ENCODE measurements at regions not wholly inside any gene's neighbourhood (a gene's known extent, or its start where the extent isn't known, plus 50 kb on each side); places are given as distances from the start of the nearest gene placed in this dataset.
A peak's percentile ranks its signal among the peaks of the same experiment; 100 is the strongest.
"Not testable (repeated sequence)": the region's sequence is repeated elsewhere in the genome, so short reads cannot be mapped to it uniquely, and the experiment has no call there.

DNA sequence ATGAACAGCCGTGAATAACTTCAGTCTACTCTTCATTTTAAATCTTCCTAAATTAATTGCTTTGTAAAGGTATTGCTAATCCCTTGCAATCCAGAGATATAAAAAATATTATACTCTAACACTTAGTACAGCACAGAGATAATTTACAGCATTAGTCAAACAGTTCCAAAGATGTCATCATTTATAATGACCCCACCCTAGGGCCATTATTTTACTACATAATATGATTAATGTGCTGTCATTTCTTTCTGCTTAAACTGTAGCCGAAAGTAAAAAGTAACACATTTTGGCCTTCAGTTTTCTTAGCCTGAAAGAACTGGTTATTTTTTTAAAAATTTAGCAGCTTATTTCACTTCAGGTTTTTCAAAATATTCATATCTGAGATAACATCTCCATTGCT, 256.3 kb upstream of the RFC3 start:
- no peak for DNase-seq

DNA sequence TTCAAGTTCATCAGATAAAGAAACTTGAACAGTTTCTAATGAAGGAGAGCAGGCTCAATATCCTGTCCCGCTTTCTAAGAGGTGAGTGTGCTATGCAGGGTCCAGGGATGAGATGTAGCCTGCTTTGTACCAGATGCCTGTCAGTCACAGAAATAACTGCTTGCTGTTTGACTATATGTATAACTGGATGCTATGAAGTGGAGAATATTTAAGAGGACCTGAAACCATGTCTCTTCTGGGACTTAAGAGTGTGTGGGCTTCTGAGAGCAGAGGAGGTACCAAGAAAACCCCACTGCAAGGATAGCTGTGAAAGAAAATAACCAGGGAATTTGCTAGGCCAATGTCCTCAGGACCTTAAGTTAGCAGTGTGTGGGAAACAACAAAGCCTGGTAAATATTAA, 246.3 kb upstream of the RFC3 start:
- DNase-seq = no peak

DNA sequence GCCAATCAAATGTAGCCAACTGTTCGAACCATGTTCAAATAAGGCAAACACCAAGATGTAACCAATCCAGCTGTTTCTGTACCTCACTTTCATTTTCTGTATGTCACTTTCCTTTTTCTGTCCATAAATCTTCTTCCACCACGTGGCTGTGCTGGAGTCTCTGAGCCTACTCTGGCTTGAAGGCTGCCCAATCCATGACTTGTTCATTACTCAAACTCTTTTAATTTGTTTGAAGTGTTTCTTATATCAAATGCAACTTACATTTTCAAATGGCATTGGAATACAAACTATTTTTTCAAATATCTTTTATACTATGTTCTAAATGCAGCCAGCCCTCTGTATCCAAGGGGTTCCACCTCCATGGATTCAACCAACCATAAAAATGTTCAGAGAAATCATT, 245.6 kb upstream of the RFC3 start:
- DNase-seq = not testable (repeated sequence)

DNA sequence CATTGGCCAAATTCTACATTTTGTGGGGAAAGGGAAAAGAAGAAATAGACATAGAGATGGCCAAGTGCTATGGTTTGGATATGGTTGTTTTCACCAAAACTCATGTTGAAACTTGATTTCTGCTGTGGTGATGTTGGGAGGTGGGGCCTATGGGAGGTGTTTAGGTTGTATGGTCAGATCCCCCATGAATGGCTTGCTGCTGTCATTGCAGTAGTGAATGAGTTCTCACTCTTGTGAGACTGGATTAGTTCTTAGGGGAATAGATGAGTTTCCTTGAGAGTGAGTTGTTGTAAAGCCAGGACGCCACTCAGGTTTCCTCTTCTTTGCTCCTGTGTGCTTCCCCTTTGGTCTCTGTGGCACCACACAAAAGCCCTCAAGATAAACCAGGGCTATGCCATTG, 242.6 kb upstream of the RFC3 start:
- no peak for DNase-seq

DNA sequence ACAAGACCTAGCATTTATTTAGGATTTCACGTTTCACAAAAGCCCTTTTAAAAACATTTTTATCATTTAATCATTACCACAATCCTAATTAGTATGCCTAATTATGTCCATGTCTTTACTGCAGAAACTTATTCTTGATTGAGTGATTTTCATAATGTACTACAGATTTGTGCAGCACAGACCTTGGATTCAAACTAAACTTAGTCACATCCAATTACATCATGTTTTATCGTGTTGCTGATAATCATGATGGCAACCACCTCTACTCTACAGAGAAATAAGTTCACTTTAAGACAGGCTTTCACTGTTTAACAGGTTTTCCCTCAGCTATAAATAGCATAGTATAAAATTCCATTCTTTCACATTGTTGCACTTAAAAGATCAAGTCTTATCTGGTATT, 240.9 kb upstream of the RFC3 start:
- no peak for DNase-seq

DNA sequence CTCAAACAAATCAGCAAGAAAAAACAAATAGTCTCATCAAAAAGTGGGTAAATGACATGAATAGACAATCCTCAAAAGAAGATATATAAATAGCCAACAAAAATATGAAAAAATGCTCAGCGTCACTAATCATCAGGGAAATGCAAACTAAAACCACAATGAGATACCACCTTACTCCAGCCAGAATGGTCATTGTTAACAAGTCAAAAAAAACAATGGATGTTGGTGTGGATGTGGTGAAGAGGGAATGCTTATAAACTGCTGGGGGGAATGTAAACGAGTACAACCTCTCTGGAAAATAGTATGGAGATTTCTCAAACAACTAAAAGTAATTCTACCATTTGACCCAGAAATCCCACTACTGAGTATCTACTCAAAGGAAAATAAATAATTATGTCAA, 239.2 kb upstream of the RFC3 start:
- no peak for DNase-seq

DNA sequence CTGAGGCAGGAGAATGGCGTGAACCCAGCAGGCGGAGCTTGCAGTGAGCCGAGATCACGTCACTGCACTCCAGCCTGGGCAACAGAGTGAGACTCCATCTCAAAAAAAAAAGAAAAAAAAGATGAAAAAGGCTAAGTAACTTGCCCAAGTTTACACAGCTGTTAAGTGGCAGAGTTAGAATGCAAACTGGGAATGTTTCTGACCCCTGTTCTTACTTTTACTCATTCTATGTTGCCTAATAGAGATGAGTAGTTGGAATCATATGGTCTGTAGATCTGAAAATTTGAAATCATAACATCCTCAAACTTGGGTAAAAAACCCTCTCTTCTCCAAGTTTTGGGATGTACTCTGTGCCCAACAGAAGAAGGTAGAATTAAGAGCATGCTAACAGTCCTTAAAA, 235.8 kb upstream of the RFC3 start:
- no peak for DNase-seq

DNA sequence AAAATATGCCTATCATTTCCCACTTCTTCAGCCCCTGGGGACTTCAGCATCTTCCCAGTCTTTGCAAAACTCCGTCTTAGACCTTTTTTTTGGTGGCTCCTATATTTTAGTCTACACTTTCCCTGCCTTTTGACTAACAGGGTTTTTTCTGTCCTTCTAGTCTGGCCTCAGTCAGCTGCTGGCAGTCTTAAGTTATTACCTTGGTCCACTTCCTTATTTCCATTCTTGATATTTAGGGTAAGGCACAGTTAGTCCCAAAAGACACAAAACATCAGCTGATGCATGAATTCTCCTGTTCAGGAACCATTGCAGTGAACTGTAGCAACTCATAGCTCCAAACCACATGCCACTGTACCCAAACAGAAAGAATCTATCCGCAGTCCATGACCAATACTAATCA, 234.6 kb upstream of the RFC3 start:
- DNase-seq = no peak

DNA sequence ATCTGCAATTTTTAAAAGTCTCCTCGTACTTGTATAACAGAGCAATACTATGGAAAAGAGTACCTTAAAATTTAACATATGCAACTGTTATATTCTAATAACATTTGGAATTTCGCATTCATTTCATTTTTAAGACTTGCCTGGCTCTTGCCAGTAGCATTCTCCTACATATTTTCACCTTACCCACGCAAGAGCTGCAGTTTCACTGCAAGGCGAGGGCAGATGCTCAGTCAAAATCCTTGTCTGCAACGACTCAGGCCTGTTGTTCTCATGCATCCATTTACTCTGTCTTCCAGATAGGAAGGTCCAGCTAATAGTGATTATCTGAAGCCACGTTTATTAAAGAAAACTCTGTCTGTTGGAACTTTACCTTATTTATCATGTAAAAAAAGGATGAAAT, 227.0 kb upstream of the RFC3 start:
- no peak for DNase-seq

DNA sequence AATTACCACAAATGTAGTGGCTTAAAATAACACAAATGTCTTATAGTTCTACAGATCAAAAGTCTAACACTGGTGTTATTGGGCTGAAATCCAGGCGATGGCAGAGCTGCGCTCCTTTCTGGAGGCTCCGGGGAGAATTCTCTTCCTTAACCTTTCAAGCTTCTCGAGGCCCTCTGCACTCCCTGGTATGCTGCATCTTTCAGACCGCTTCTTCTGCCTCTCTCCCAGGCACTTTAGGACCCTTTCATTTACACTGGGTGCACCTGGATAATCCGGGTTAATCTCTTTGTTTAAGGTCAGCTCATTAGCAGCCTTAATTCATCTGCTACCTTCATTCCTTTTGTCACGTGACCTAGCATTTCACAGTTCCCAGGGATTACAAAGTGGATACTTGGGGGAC, 211.3 kb upstream of the RFC3 start:
- DNase-seq = no peak

DNA sequence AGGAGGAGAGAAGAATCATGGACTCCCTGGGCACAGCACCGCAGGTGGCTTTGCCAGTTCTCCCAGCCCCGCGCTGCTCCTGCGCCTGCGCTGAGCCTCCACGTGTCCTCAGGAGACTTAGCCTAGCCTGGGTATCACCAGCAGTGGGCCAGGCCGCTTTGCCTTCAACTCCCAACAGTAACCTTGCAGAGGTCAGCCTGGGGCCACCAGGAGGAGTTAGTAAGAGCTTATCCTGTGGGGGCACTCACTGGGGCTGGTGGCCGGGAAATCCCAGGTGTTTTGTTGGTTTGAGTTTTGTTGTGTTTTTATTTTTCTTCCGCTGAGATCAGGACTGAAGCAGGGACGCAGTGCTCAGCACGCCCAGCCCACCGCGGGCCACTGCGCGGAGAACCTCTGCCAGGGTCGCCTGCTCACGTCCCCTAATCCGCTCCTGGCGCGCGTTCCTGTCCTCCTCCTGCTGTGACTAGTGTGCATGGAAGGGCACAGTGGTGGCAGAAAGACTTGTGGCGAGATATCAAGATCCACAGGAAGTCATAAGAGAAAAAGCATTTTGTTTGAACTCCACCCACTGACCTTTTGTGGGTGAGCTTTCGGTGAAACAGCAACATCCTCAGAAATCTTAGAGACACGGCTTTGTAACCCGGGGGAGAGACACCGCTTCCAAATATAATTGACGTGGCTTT, 207.4 kb upstream of the RFC3 start:
- peak; percentile 34 to 47 for DNase-seq

DNA sequence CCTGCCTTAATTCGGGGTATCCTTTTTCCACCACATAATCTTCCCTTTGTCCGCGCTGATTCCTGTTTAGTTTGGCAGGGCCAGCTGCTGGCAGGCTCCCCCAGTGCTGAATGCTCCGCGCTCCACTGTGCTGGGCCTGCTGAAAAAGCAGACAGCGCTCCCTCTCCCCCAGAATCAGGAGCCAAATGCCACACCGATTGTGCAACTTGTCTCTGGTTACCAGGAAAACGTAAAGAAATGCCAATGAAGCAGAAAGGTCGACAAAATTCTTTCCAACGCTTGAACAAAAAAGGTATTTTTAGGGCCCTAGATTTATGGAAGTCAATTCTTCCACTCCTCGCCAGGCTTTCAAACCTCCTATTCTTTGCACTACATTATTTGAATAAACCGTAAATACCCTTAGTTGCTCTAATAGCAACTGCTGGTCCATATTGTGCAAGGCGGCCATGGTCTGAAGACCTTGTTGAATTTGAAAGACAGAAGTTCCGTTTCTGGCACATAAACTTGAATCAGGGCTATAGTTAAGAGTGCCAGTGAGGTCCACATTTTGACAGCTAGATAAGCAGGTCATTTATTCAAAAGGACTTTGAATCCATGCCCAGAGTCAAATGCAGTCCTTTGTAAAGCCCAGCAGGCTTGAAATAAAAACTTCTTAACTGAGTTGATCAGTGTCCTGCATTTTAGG, 206.7 kb upstream of the RFC3 start:
- no peak for DNase-seq

DNA sequence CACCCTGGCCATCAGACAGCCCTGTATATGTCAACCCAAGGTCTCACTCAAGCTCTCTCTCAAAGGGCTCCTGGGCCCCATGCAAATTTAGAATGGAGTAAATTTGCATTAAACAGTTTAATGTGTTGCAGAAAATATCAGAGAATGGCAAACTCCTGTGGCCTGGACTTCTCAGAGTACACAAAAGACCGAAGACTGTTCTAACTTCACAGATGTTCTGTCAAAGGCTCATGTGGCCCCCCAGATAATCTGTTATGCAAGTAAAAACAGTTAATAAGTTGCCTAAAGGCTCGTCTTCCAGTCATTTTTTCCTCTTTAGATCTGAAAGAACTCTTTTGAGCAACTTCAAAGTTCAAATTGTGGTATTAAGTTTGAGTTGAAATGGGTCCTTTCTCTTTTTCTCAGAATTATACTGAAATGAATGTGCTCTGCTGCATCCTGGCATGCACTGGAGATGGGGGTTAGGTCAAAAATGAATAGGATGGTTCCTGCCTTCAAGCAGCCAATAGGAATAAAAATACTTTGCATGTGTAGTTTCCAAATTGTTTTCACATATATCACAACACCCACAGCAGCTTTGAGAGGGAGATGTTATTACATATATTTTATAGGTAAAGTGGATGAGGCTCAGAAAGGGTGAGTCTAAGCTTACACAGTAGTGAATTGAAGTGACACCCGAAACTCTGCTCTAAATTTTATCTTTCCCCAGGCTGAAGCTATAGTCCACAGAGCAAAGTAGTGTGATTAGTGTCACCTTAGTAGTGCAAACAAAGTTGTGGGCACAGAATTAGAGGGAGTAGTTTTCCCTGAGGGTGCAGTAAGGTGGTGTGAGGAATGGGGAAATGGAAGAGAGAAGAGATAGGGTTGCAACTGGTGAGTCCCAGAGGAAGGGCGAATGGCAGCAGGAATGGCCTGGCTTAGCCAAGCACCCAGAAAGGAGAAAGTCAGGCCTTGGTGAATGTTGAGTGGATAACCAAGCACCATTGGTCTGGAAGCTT, 205.0 kb upstream of the RFC3 start:
- no peak for DNase-seq

DNA sequence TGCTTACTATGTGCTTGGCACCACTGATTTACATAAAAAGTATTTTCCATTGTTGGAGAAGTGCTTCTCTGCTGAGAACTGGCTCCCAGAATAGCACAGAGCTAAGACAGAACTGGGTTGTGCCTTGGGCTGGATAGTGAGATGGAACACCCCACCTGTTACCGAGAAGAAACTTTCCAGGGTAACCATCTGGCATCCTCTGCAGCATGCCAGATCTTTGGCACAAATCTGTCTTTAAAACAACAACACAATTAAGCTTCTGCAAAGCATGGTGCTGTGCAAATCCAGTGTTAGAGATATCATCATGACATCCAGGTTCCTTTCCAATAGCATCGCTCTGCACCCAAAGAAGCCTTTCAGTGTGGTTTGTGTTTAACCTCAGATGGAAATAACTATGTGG, 202.5 kb upstream of the RFC3 start:
- DNase-seq = no peak

DNA sequence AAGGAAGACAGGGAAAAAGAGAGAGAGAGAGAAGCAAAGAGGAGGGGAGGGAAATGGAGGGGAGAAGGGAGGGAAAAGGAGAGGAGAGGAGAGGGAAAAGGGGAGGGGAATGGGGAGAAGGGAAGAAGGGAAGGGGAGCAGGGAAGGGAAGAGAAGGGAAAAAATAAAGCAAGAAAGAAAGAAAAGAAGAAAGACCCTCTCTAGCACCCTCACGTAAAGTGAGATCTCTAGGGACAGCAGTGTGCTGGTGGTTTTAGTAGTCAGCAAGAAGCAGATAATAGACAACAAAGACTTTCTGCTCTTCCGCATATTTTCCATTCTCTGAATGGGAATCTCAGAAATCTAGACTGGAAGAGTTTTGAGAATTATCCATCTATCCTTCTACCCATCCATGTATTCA, 201.8 kb upstream of the RFC3 start:
- DNase-seq = no peak

DNA sequence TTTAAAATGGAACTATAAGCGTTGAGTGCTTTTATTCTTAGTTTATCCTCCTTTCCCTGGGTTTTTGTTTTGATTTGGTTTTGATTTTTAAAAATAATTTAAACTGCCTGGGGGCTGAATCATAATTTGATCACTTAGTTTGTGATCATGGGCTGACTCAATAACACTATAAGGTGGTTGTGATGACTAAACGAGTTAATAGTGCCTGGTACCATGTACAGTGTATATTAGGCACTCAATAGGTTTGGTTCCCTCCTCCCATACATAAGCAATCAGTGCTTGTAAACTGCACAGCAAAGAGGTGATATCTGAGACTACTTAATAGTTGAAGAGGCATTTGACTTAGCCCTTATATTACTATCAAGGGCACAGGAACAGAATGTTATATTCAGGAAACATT, 200.9 kb upstream of the RFC3 start:
- DNase-seq = no peak

DNA sequence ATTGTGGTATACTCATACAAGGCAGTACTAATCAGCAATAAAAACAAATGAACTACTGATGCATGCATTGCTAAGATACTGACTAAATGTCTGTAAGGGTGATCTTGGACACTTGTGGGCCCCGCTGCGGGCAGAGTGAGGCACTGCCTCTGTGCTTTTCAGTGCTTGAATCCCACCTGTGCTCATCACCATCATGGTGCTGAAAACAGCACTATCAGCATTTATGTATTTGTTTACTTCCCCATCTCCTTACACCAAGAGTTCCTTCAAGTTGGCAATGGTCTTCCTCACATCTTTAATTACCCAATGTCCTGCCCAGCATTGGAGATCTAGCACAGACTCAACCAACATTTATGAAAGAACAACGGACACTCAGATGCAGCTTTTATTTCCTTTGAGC, 193.7 kb upstream of the RFC3 start:
- no peak for DNase-seq

DNA sequence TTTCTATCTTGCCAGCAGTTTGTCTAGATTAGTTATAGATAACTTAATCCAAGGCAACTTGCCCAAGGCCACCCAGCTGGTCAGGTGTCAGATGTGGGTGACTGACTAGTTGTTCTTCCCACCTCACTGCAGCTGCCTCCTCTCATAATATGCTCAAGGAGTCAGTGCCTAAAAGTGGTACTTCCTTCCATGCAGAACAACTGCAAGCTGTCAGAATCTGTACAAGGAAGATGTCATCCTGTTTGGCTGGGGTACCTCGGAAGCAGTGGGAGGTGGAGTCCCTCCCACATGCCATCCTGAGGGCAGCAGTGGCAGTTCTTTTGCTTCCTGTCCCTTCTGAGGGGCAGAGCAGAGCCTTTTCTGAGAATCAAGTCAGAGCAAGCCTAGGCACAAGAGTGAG, 193.2 kb upstream of the RFC3 start:
- no peak for DNase-seq

DNA sequence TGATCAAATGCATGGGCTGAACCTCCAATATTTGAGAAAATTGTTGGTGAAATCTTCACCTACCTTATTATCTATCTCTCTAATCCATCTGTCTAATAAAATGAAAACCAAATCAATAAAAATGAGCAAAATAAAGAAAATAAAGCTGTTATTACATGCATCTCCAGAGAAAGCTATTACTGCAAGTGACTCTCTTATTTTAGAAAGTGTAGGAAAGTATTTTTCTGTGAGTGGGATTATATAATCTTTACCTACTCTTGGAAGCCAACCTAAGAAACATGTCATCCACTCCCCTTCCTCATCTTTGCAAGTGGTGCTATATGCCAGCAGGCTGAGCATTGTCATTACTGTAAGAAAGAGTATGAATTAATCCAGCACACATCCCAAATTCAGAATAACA, 191.5 kb upstream of the RFC3 start:
- no peak for DNase-seq

DNA sequence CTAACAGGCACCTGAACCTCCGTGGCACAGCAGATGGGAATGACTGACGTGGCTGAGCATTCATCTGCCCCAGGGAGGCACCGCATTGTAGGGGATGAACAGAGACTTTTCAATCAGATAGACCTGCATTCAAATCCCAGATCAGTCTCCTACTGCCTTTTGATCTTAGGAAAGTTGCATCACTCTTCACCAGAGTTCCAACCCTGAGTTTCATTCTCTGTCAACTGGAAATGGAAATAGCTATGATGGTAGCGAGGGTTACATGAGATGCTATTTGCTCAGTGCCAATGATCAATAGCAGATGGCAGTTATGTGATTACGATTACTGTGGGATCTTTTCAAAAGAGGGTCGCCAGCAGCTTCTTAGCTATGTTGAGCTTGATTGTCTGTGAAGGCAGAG, 189.3 kb upstream of the RFC3 start:
- no peak for DNase-seq

DNA sequence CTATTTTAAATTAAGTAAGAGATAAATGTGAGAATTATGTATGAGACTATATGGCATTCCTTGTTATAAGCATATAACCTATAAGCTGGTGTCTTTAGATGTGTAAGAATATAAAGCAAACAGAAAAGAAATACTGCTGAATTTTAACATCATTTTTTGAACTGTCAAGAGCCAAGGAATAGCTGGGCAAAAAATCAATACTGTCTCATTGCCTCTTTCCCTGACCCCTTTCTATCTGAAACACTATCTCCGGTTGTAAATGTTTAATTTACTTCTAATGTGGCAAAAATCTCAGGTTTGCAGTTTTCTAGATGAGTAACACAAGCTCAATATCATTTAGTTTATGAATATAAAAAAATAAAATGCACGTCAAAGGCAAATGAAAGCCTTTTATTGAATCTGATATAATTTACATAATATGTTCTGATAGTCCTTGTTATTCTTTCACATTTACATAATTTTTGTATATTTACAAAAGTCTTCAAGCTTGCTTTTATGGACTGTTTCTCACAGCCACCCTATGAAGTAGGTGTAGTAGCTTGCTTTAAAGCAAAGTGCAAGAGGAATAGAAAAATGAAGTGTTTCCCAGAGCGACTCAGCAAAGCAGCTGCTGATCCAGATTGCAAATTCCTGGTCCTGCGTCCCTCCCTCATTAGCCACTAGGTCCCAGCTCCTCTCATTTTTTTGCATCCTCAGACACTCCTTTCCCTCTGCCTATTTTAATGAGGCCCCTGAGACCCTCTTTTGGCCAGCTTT, 188.2 kb upstream of the RFC3 start:
- DNase-seq = no peak

DNA sequence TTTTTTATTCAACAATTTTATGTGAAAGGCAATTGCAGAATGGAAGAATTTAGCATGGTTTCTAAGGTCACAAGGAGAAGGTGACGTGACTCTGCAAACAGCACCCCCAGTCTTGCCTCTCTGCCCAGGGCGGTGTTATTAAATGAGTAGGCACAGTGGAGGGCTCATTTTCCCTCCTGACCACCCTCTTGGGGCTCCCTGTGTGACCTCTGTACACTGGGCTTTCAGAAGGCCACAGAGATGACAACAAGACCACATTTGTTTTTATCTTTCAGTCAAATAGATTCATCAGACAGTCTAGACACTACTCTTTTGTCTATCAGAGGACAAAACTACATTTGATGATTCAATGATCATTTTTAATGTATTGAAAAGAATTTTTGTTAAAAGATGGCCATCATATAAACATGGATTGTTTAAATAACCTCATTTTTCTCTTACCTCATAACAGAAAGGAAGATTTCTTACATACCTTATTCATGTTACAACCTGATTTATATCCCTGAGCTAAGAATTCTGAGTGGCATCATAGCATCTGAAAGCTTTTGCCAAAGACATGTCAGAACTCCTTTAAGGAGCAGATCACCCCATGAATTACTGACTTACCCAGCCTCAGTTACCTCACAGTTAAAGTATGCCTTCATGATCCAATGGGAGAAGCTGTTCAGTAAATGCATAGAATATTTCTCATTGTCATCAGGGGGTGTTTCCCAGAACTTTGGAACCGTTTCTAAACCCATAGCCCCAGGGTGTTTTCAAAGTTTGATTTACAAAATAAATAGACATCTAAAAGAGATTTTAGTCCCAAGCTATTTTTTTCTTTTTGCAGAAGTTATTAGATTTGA, 184.0 kb upstream of the RFC3 start:
- no peak for DNase-seq

Data from activated CD4-positive, alpha-beta T cell treated with anti-CD3 and anti-CD28 coated beads, Interleukin-2, amount 50 U/mL, for 4 hours (primary cell).